Psoas muscle (tissue), 7 donors: ENCODE measurements at regions not wholly inside any gene's neighbourhood (a gene's known extent, or its start where the extent isn't known, plus 50 kb on each side); places are given as distances from the start of the nearest gene placed in this dataset.

Experiments
- ATAC-seq, 4 donors: fragments of 200-7000 bp; cut with Tn5 transposase; one replicate each; pipeline ENCODE4 v1.9.1; 2020; ENCODE audit warnings: moderate library complexity in 3 of 4, mild to moderate bottlenecking in 2 of 4
- DNase-seq, 2 donors: peaks; one replicate each; pipeline ENCODE4 v3.0.0-alpha.2; 2020
- H3K27ac ChIP-seq: fragments of 200-600 bp; one replicate; pipeline ENCODE4 v1.8.0; 2022
- H3K27me3 ChIP-seq, 3 donors: fragments of 200-600 bp in 1 of 3; one replicate each; pipeline versions ENCODE4 v1.6.1 to v1.8.0; 2013 to 2022; ENCODE audit warnings: low read length in 2 of 3, mild to moderate bottlenecking in 2 of 3, moderate library complexity in 1 of 3; ENCODE audit not compliant: insufficient read depth in 3 of 3
- H3K36me3 ChIP-seq, 2 donors: fragments of 200-600 bp in 1 of 2; one replicate each; pipeline versions ENCODE4 v1.6.1 to v1.8.0; 2013 to 2022; ENCODE audit warnings: low read depth in 1 of 2, mild to moderate bottlenecking in 1 of 2, moderate library complexity in 1 of 2; ENCODE audit not compliant: insufficient read depth in 1 of 2
- H3K4me1 ChIP-seq: fragments of 200-600 bp; one replicate; pipeline ENCODE4 v1.8.0; 2022
- H3K4me3 ChIP-seq: fragments of 200-600 bp; one replicate; pipeline ENCODE4 v1.8.0; 2022; ENCODE audit warnings: mild to moderate bottlenecking
- H3K9me3 ChIP-seq: fragments of 200-600 bp; one replicate; pipeline ENCODE4 v1.8.0; 2022
- CTCF ChIP-seq: fragments of 200-600 bp; IDR thresholded peaks from one replicate; pipeline ENCODE4 v1.8.0; 2022; ENCODE audit warnings: antibody characterized with exemption
- WGBS, 3 donors: extraction: QIAGEN DNeasy Blood & Tissue Kit; methylation state at CpG; one replicate each; pipeline versions ENCODE4 v1.1.6 to v1.1.7; 2013; 5-methylcytosine and 5-hydroxymethylcytosine counted together
- intact Hi-C, 2 donors: fragments of 100-400 bp; cut with DNase I; formaldehyde crosslinking; loops; one replicate each; pipeline versions ENCODE4 v1.11.0 to v1.14.2; 2022
- donor health status: healthy with polysubstance abuse.
- donor health status: DM: no; HTN: no; CAD: no; lungs with moderate emphysema.
- donor health status: Bipolar disorder and iron deficiency.
- donor health status: healthy.
- donor health status: DM: yes; HTN: yes; CAD: no.
- donor health status: DM: no; HTN: no; CAD: no.
- donor health status: DM: yes; HTN: yes; CAD: no.

- WGBS, 3 donors: 33 to 57% (median 41%) methylated on average over 1 of the region's 1 CpG
- DNase-seq (no peak), ATAC-seq (no peak)
- TF ChIP-seq CTCF: no peak
- Histone ChIP-seq H3K4me3 (no peak overlapping the region), H3K27ac (no peak overlapping the region), H3K9me3 (no peaks in the 10 kb centered on the region), H3K27me3 (no peaks in the 10 kb centered on the region), H3K4me1 (no peaks in the 10 kb centered on the region), H3K36me3 (no peaks in the 10 kb centered on the region)
- intact Hi-C loops: no loop called here
These were observed 674.1 kb downstream of the SUCLG1 start for GRCh38 chr2:83784947-83785346.

GRCh38 chr2:83784315-83784714 is 674.8 kb downstream of the SUCLG1 start:
- no peak overlapping the region for H3K4me3 ChIP-seq
- intact Hi-C loops: no loop called here
- no peak for DNase-seq
- H3K36me3 ChIP-seq: no peaks in the 10 kb centered on the region
- no peaks in the 10 kb centered on the region for H3K27me3 ChIP-seq
- TF ChIP-seq CTCF: no peak
- no peak for ATAC-seq
- no peak overlapping the region for H3K27ac ChIP-seq
- H3K9me3 ChIP-seq: no peaks in the 10 kb centered on the region
- 92 to 96% (median 93%) methylated on average over 2 of the region's 2 CpGs for WGBS, 3 donors
- H3K4me1 ChIP-seq: no peaks in the 10 kb centered on the region

GRCh38 chr2:83782122-83782521 is 677.0 kb downstream of the SUCLG1 start:
- H3K36me3 ChIP-seq: no peaks in the 10 kb centered on the region
- TF ChIP-seq CTCF: no peak
- intact Hi-C loops: no loop called here
- no peaks in the 10 kb centered on the region for H3K4me1 ChIP-seq
- WGBS, 3 donors: 71 to 76% (median 73%) methylated on average over 4 of the region's 4 CpGs
- no peak for DNase-seq
- no peak overlapping the region for H3K27ac ChIP-seq
- no peaks in the 10 kb centered on the region for H3K9me3 ChIP-seq
- no peaks in the 10 kb centered on the region for H3K27me3 ChIP-seq
- no peak for ATAC-seq
- no peak overlapping the region for H3K4me3 ChIP-seq

GRCh38 chr2:83764447-83765005 is 694.6 kb downstream of the SUCLG1 start:
- no peak for TF ChIP-seq CTCF
- no peak overlapping the region for H3K4me3 ChIP-seq
- no peaks in the 10 kb centered on the region for H3K27me3 ChIP-seq
- no peak for ATAC-seq
- no peaks in the 10 kb centered on the region for H3K36me3 ChIP-seq
- DNase-seq: no peak
- no peaks in the 10 kb centered on the region for H3K4me1 ChIP-seq
- H3K9me3 ChIP-seq: peaks cover 10% of the 10 kb centered on the region
- no peak overlapping the region for H3K27ac ChIP-seq
- intact Hi-C loops: no loop called here
- WGBS, 3 donors: 76 to 84% (median 83%) methylated on average over 5 of the region's 5 CpGs

GRCh38 chr2:83757329-83757728 is 701.8 kb downstream of the SUCLG1 start:
- WGBS, 3 donors: 94 to 97% (median 95%) methylated on average over 2 of the region's 2 CpGs
- Histone ChIP-seq H3K4me1 (no peaks in the 10 kb centered on the region), H3K9me3 (peaks cover 18% of the 10 kb centered on the region), H3K36me3 (no peaks in the 10 kb centered on the region), H3K4me3 (no peak overlapping the region), H3K27ac (no peak overlapping the region), H3K27me3 (no peaks in the 10 kb centered on the region)
- no peak for DNase-seq
- no peak for TF ChIP-seq CTCF
- ATAC-seq: no peak
- intact Hi-C loops: no loop called here
